ENCODE measurements at regions not wholly inside any gene's neighbourhood (a gene's known extent, or its start where the extent isn't known, plus 50 kb on each side); places are given as distances from the start of the nearest gene placed in this dataset.

- H3K27me3 ChIP-seq (replicated peaks; ENCODE audit: control insufficient read depth, insufficient read depth, low read length): no peaks in the 10 kb centered on the region
- DNase-seq (ENCODE audit: low read depth): peak; percentile 47
Measured at GRCh38 chr1:55848906-55849305, 633.7 kb upstream of the USP24 start.

GRCh38 chr1:55846051-55846450 lies 630.9 kb upstream of the USP24 start:
- Histone ChIP-seq H3K9ac (ENCODE audit: low read length) (no peak overlapping the region), H3K9me3 (ENCODE audit: control insufficient read depth, low read length) (no peaks in the 10 kb centered on the region), H3K36me3 (ENCODE audit: control insufficient read depth, insufficient read depth, low read length, severe bottlenecking) (no peaks in the 10 kb centered on the region), H3K4me1 (ENCODE audit: control insufficient read depth, insufficient read depth, low read length) (no peaks in the 10 kb centered on the region), H3K4me3 (ENCODE audit: low read length) (no peak overlapping the region), H3K27me3 (replicated peaks; ENCODE audit: control insufficient read depth, insufficient read depth, low read length) (no peaks in the 10 kb centered on the region)
- DNase-seq (ENCODE audit: low read depth): no peak

More at GRCh38 chr1:55848906-55849305, 633.7 kb upstream of the USP24 start:
- H3K9me3 ChIP-seq (ENCODE audit: control insufficient read depth, low read length): no peaks in the 10 kb centered on the region
- no peaks in the 10 kb centered on the region for H3K36me3 ChIP-seq (ENCODE audit: control insufficient read depth, insufficient read depth, low read length, severe bottlenecking)
- H3K4me1 ChIP-seq (ENCODE audit: control insufficient read depth, insufficient read depth, low read length): no peaks in the 10 kb centered on the region
- H3K9ac ChIP-seq (ENCODE audit: low read length): no peak overlapping the region
- no peak overlapping the region for H3K4me3 ChIP-seq (ENCODE audit: low read length)

- Histone ChIP-seq H3K4me3 (ENCODE audit: low read length) (no peak overlapping the region), H3K36me3 (ENCODE audit: control insufficient read depth, insufficient read depth, low read length, severe bottlenecking) (no peaks in the 10 kb centered on the region), H3K4me1 (ENCODE audit: control insufficient read depth, insufficient read depth, low read length) (no peaks in the 10 kb centered on the region), H3K9ac (ENCODE audit: low read length) (no peak overlapping the region), H3K27me3 (replicated peaks; ENCODE audit: control insufficient read depth, insufficient read depth, low read length) (no peaks in the 10 kb centered on the region), H3K9me3 (ENCODE audit: control insufficient read depth, low read length) (no peaks in the 10 kb centered on the region)
- DNase-seq (ENCODE audit: low read depth): no peak
Measured at GRCh38 chr1:55844322-55844721, 629.2 kb upstream of the USP24 start.

- no peak overlapping the region for H3K9ac ChIP-seq (ENCODE audit: low read length)
- no peaks in the 10 kb centered on the region for H3K27me3 ChIP-seq (replicated peaks; ENCODE audit: control insufficient read depth, insufficient read depth, low read length)
- no peak for DNase-seq (ENCODE audit: low read depth)
- H3K36me3 ChIP-seq (ENCODE audit: control insufficient read depth, insufficient read depth, low read length, severe bottlenecking): no peaks in the 10 kb centered on the region
- no peaks in the 10 kb centered on the region for H3K4me1 ChIP-seq (ENCODE audit: control insufficient read depth, insufficient read depth, low read length)
- no peak overlapping the region for H3K4me3 ChIP-seq (ENCODE audit: low read length)
- H3K9me3 ChIP-seq (ENCODE audit: control insufficient read depth, low read length): no peaks in the 10 kb centered on the region
Measured at GRCh38 chr1:55839626-55840025, 624.5 kb upstream of the USP24 start.

GRCh38 chr1:55839221-55839620 lies 624.1 kb upstream of the USP24 start:
- no peak for DNase-seq (ENCODE audit: low read depth)
- H3K9me3 ChIP-seq (ENCODE audit: control insufficient read depth, low read length): no peaks in the 10 kb centered on the region
- H3K9ac ChIP-seq (ENCODE audit: low read length): no peak overlapping the region
- H3K27me3 ChIP-seq (replicated peaks; ENCODE audit: control insufficient read depth, insufficient read depth, low read length): no peaks in the 10 kb centered on the region
- no peaks in the 10 kb centered on the region for H3K36me3 ChIP-seq (ENCODE audit: control insufficient read depth, insufficient read depth, low read length, severe bottlenecking)
- no peaks in the 10 kb centered on the region for H3K4me1 ChIP-seq (ENCODE audit: control insufficient read depth, insufficient read depth, low read length)
- H3K4me3 ChIP-seq (ENCODE audit: low read length): no peak overlapping the region

GRCh38 chr1:55836086-55836485 lies 620.9 kb upstream of the USP24 start:
- H3K4me3 ChIP-seq (ENCODE audit: low read length): no peak overlapping the region
- no peak overlapping the region for H3K9ac ChIP-seq (ENCODE audit: low read length)
- peaks cover 8% of the 10 kb centered on the region for H3K4me1 ChIP-seq (ENCODE audit: control insufficient read depth, insufficient read depth, low read length)
- no peaks in the 10 kb centered on the region for H3K9me3 ChIP-seq (ENCODE audit: control insufficient read depth, low read length)
- no peaks in the 10 kb centered on the region for H3K36me3 ChIP-seq (ENCODE audit: control insufficient read depth, insufficient read depth, low read length, severe bottlenecking)
- no peak for DNase-seq (ENCODE audit: low read depth)
- H3K27me3 ChIP-seq (replicated peaks; ENCODE audit: control insufficient read depth, insufficient read depth, low read length): no peaks in the 10 kb centered on the region

DNA sequence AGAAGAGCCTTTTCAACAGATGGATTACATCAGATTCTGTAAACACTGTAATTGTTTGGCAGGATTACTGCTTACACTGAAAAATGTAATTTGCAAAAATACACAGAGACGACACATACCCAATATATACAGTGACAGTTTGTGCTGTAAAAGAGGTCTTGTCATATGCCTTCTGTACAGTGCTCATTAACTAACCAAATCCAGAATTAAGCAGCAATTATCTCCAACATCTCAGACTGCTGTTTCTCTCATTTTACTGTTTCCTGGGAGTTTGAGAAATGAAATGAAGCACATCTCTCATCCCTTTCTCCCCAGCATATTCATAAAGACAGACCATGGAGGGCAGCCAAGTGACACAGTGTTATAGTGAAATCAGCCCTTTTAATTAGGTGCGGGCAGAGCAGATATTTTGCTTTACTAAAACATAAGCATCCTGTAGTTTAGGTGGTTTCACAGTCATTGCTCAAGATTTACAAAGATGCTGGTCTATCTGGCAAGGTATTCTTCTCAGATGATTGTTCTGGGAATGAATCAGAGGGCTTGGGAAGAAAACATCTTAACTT lies 618.4 kb upstream of the USP24 start:
- peak; percentile 81 for DNase-seq (ENCODE audit: low read depth)

DNA sequence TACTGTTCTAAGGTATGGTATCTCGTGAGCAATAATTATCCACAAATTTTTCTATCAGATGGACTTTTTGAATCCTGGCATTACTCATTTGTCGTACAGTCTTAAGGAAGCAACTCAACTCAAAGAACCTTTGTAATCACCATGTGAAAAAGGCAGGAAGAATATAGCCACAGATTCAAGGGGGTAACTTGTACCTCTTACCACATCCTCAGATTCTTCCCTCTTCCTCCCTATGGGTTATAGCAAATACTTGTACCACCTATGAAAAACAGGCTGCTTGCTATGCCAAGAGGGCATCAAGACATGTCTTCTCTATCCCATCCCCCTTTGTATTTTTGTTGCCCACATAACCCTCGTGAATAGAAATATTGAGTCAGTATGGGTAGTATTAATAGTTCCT lies 616.6 kb upstream of the USP24 start:
- Histone ChIP-seq H3K4me3 (ENCODE audit: low read length) (no peak overlapping the region), H3K36me3 (ENCODE audit: control insufficient read depth, insufficient read depth, low read length, severe bottlenecking) (no peaks in the 10 kb centered on the region), H3K9ac (ENCODE audit: low read length) (no peak overlapping the region), H3K9me3 (ENCODE audit: control insufficient read depth, low read length) (no peaks in the 10 kb centered on the region), H3K27me3 (replicated peaks; ENCODE audit: control insufficient read depth, insufficient read depth, low read length) (no peaks in the 10 kb centered on the region), H3K4me1 (ENCODE audit: control insufficient read depth, insufficient read depth, low read length) (peaks cover 15% of the 10 kb centered on the region)
- DNase-seq (ENCODE audit: low read depth): no peak

More for the DNA sequence above, 618.4 kb upstream of the USP24 start:
- Histone ChIP-seq H3K36me3 (ENCODE audit: control insufficient read depth, insufficient read depth, low read length, severe bottlenecking) (no peaks in the 10 kb centered on the region), H3K27me3 (replicated peaks; ENCODE audit: control insufficient read depth, insufficient read depth, low read length) (no peaks in the 10 kb centered on the region), H3K9ac (ENCODE audit: low read length) (peak overlapping the region; percentile 9), H3K4me3 (ENCODE audit: low read length) (no peak overlapping the region), H3K9me3 (ENCODE audit: control insufficient read depth, low read length) (no peaks in the 10 kb centered on the region), H3K4me1 (ENCODE audit: control insufficient read depth, insufficient read depth, low read length) (peaks cover 8% of the 10 kb centered on the region)

DNA sequence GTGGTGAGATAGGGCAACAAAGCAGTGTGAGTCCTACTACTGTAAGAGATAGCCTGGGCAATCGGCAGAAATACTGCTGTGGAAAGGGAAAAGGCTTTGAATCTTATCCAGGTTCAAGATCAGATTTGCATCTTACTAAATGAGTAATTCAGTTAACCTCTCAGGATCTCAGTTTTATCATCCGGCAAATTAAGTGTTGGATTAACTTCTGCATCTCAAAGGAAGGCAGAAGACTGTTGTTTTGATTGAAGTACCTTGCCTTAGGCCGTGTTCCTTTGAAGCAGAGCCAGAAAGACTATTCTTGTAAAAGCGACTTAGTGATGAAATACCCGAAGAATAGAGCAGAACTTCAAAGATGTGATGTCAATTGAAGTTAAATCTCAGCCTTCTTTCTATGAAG lies 612.9 kb upstream of the USP24 start:
- Histone ChIP-seq H3K4me1 (ENCODE audit: control insufficient read depth, insufficient read depth, low read length) (peaks cover 14% of the 10 kb centered on the region), H3K9me3 (ENCODE audit: control insufficient read depth, low read length) (no peaks in the 10 kb centered on the region), H3K36me3 (ENCODE audit: control insufficient read depth, insufficient read depth, low read length, severe bottlenecking) (no peaks in the 10 kb centered on the region), H3K9ac (ENCODE audit: low read length) (no peak overlapping the region), H3K27me3 (replicated peaks; ENCODE audit: control insufficient read depth, insufficient read depth, low read length) (no peaks in the 10 kb centered on the region), H3K4me3 (ENCODE audit: low read length) (no peak overlapping the region)
- peak; percentile 46 for DNase-seq (ENCODE audit: low read depth)

- no peaks in the 10 kb centered on the region for H3K9me3 ChIP-seq (ENCODE audit: control insufficient read depth, low read length)
- H3K9ac ChIP-seq (ENCODE audit: low read length): no peak overlapping the region
- H3K36me3 ChIP-seq (ENCODE audit: control insufficient read depth, insufficient read depth, low read length, severe bottlenecking): no peaks in the 10 kb centered on the region
- DNase-seq (ENCODE audit: low read depth): peak; percentile 92
- no peaks in the 10 kb centered on the region for H3K27me3 ChIP-seq (replicated peaks; ENCODE audit: control insufficient read depth, insufficient read depth, low read length)
- peaks cover 14% of the 10 kb centered on the region for H3K4me1 ChIP-seq (ENCODE audit: control insufficient read depth, insufficient read depth, low read length)
- no peak overlapping the region for H3K4me3 ChIP-seq (ENCODE audit: low read length)
Measured at GRCh38 chr1:55827350-55827749, 612.2 kb upstream of the USP24 start.

GRCh38 chr1:55826381-55827080 lies 611.4 kb upstream of the USP24 start:
- Histone ChIP-seq H3K9ac (ENCODE audit: low read length) (no peak overlapping the region), H3K4me3 (ENCODE audit: low read length) (no peak overlapping the region)
- DNase-seq (ENCODE audit: low read depth): peak; percentile 9

GRCh38 chr1:55825461-55825860 lies 610.3 kb upstream of the USP24 start:
- no peak for DNase-seq (ENCODE audit: low read depth)
- H3K9me3 ChIP-seq (ENCODE audit: control insufficient read depth, low read length): no peaks in the 10 kb centered on the region
- no peak overlapping the region for H3K4me3 ChIP-seq (ENCODE audit: low read length)
- no peaks in the 10 kb centered on the region for H3K27me3 ChIP-seq (replicated peaks; ENCODE audit: control insufficient read depth, insufficient read depth, low read length)
- H3K4me1 ChIP-seq (ENCODE audit: control insufficient read depth, insufficient read depth, low read length): peaks cover 14% of the 10 kb centered on the region
- no peaks in the 10 kb centered on the region for H3K36me3 ChIP-seq (ENCODE audit: control insufficient read depth, insufficient read depth, low read length, severe bottlenecking)
- no peak overlapping the region for H3K9ac ChIP-seq (ENCODE audit: low read length)

More at GRCh38 chr1:55826381-55827080, 611.4 kb upstream of the USP24 start:
- H3K4me1 ChIP-seq (ENCODE audit: control insufficient read depth, insufficient read depth, low read length): peaks cover 14% of the 10 kb centered on the region
- H3K9me3 ChIP-seq (ENCODE audit: control insufficient read depth, low read length): no peaks in the 10 kb centered on the region
- H3K27me3 ChIP-seq (replicated peaks; ENCODE audit: control insufficient read depth, insufficient read depth, low read length): no peaks in the 10 kb centered on the region
- H3K36me3 ChIP-seq (ENCODE audit: control insufficient read depth, insufficient read depth, low read length, severe bottlenecking): no peaks in the 10 kb centered on the region
